ENCODE measurements at regions not wholly inside any gene's neighbourhood (a gene's known extent, or its start where the extent isn't known, plus 50 kb on each side); places are given as distances from the start of the nearest gene placed in this dataset.
"Not testable (repeated sequence)": the region's sequence is repeated elsewhere in the genome, so short reads cannot be mapped to it uniquely, and the experiment has no call there.

DNA sequence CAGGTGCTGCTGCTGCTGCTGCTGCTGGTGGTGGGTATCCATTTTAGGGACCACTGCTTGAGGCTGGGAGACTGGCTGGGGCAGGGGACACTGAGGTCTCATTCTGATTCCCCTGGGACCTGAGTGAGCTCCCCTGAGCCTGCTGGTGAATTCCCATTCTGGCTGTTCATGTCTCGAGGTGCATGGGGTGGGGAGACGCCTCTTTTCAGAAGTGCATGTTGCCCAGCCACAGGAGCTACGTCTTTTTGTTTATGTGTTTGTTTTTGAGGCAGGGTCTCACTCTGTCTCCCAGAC, 133.4 kb downstream of the RHOU start:
- DNase-seq (ENCODE audit: low spot score): no peak

DNA sequence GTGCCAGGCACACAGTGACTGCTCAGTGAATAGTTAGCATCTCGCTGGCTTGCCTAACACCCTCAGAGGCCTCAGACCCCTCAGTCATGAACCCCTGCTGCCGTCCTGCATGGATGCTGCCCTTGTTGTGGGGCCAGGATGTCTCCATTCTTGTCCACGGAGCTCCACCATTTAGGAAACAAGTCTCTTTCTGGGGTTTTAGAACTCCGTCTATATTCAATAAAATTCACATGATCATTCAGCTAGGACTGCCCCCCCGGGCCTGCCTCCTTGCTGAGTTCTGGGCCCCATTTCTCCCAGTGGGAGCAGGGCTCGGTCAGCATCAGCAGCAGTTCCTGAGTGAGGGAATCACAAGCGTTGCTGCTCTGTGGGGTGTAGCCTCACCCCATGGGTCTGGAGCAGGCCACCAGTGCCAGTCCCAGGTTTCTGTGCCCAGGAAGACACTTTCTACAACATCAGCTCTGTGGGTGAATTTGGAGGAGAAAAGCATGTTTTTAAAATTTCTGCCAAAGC, 134.1 kb downstream of the RHOU start:
- DNase-seq (ENCODE audit: low spot score): no peak

DNA sequence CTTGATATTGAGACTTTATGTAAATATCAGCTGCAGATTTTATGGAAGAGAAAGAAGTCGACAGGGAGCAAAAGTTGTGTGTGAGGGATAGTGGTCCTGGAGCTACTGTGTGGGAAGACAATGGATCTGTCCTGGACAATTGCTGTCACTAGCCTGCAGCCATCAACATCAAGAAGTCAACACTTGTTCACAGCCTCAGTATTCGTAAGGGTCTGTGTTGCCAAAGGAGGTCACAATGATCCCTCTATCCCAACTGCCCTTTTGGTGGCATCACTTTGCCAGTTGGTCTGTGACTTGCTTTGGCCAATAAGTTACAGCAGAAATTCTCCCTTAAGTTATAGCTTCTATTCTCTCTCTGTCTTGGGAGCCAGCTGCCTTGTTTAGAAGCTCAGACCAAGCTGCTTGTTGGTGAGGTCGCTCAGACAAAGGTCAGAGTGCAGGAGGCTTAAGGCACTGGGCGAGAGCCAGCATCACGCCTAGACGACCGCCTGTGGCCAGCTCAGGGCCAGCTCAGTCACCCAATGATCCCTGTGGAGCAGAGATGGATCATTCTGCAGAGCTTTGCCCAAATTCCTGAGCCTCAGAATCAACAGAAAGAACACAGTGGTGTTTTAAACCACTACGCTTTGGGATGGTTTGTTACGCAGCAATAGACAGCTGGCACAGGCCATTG, 134.9 kb downstream of the RHOU start:
- no peak for DNase-seq (ENCODE audit: low spot score)

DNA sequence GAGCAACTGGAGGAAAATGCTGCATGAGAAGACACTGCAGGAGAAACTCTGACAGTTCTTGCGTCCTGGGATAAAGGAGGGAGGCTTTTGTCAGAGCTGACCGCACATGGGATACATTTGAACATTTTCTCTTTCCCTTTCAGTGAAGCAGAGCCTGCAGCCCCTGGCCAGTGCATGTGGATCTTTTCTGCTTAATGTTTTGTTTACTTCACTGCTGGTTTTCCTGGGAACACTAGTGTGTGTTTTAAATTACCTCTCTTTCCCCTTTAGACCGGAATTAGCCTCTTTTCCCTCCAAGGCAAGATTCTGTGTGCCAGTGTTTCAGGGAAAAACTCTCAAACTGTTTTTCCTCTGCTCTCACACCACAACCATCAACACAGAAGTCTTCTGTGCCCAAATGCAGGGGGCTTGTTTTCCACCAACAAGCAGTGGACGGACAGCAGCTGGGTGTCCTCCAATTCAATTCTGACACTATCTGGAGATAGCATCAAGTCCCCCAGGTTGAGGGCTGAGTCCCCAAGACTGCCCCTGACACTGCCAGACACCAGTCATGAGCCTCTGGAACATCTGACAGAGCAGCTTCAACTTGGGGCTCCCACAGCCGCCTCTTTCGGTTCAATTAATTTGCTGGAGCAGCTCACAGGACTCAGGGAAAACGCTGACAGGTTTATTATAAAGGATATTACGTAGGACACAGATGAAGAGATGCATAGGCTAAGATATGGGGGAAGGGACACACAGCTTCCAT, 136.2 kb downstream of the RHOU start:
- DNase-seq (ENCODE audit: low spot score): no peak

DNA sequence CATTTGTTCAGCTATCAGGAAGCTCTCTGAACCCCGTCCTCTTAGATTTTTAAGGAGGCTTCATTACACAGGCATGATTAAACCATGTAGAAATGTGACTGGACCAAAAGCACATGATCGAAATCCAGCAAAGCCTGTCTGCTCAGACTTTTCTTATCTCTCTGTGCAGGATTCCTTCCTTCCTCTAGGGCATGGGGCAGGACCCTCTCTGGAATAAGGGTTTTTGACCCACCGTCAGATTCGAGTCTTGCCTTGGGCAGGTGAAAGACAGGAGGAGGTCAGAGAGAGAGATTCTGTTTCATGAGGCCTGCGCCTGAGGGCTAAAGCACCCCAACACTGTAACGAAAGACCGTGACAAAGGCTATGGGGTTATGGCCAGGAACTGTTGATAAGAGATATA, 136.8 kb downstream of the RHOU start:
- no peak for DNase-seq (ENCODE audit: low spot score)

DNA sequence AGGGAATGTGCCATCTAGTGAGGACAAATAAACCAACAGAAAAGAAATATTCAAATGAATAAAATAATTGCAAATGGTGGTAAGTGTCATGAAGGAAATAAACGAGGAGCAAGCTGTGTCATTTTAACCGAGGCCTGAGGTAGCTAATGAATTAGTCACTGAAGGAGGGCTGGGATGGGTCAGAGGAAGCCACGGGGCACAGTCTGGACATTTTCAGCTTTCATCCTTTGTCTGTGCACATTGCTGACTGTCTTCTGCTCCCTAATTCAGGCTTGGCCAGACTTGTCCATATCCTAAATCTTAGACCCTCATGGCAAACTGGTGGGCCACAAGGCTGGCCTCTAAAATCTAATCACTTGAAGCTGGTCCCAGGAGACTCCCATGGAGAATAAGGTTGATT, 138.4 kb downstream of the RHOU start:
- DNase-seq (ENCODE audit: low spot score): no peak

DNA sequence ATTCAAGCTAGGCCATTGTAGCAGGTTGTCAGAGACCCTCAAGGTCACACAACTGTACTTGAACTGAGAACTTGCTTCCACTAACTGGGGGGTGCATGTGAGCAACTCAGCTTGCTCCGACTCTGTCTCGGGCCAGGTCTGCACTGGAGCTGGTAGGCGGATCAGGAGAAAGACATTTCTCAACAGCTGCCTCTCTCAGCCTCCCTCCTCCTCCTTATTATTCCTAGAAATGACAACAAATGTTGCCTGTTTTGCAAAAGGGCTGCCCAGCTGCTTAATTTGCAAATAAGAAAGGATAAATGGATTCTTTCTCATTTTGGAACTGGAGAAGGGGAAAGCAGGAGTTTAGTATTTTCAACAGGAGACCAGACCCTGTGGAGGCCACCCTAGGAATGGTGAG, 140.5 kb downstream of the RHOU start:
- DNase-seq (ENCODE audit: low spot score): no peak

DNA sequence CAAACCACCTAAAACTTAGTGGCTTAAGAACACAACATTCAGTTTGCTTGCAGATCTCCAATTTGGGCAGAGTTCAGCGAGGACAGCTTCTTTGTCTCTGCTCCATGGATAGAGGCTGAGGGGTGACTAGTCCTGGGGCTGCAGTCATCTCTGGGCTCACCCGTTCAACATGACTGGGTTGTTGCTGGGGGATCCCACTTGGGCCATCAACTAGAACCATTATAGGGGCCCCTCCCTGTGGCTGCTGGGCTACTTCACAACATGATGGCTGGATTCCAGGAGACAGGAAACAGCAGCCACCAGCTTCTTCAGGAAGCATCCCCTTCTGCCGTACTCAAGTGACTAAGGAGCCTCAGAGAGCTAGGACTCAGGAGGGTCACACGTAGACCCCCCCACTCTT, 140.9 kb downstream of the RHOU start:
- DNase-seq (ENCODE audit: low spot score): no peak

DNA sequence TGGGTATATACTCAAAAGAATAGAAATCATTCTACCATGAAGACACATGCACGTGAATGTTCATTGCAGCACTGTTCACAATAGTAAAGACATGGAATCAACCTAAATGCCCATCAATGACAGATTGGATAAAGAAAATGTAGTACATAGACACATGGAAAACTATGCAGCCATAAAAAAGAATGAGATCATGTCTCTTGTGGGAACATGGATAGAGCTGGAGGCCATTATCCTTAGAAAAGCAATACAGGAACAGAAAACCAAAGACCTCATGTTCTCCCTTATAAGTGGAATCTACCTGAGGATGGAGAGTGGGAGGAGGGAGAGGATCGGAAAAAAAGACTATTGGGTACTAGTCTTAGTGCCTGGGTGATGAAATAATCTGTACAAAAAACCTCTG, 143.9 kb downstream of the RHOU start:
- no peak for DNase-seq (ENCODE audit: low spot score)

DNA sequence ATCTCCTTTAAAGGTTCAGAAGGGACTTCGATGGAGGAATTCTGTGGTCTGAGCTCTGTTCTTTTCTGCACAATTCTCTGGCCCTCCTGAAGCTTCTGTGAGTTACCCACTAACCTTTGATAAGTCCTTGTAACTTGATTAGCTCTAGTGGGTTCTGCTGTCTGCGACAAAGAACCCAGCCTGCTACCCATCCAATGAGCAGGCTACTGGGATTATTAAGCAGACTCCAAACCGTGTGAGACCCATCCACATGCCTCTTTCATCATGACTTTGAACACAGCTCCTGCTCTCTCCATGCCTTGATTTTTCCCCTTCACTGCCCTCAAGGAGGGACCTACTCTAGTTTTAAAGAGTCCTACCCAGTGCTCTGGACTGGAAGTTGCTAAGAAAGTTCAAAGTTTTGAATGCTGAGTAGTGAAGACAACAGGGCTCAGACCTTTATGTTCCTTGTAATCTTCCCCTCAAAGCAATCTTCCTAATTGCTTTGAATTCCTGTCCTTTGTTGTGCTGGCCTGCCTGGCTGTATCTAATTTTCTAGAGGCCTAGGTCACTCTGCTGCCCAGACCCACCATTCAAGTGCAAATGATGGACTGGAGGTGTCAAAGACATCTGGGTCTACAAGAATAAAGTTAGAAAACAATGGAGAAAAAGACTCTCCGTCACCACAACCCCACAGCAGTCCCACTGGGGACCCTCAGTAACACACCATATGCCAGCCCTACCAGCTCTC, 146.9 kb downstream of the RHOU start:
- DNase-seq (ENCODE audit: low spot score): no peak

DNA sequence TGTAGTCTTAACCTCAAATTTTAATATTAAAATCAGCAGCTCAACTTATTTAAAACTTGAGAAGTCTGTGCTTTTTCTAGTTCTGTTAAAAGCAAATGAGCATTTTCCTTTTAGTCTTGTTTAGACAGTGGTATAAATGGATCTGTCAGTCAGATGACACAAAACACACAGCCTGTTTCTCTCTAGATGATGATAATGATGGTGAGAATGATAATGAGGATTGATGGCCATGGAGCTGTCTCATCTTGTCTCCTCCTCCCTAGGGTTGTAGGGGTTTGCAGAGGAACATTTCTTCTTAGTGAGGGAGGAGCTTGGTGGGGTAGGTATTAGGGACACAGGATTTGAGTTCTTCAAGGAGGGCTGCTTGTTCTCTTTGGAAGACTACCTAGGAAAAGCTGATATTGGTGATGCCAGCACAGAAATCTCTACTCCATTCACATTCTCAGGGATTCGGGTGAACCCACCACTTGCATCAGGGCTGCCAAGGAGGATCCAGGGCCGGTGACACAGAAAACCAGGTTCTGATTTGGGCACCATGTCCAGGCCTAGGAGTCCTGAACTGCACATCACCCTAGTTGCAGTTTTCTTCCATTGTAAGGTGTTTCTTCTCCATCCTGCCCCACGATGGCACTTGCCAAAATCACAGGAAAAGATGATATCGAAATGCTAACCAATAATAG, 147.6 kb downstream of the RHOU start:
- DNase-seq (ENCODE audit: low spot score): no peak

DNA sequence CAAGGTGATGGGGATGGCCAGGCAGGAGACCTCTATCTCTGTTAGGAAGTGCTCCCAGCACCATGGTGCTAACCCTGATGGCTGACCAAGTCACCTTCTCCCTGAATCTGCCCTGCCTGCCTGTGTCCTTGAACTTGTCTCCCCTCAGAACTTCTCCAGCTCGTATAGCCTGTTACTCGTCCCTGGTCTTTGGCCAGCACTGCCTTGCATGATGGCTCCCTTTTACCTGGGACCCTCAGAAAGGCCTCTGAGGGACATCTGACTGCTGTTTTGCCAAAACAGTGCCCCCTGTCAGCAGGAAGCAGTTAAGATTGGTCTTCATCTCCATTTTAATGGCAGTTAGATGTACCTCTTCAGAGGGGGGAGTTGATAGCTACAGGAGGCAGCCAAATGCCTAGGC, 148.3 kb downstream of the RHOU start:
- no peak for DNase-seq (ENCODE audit: low spot score)

DNA sequence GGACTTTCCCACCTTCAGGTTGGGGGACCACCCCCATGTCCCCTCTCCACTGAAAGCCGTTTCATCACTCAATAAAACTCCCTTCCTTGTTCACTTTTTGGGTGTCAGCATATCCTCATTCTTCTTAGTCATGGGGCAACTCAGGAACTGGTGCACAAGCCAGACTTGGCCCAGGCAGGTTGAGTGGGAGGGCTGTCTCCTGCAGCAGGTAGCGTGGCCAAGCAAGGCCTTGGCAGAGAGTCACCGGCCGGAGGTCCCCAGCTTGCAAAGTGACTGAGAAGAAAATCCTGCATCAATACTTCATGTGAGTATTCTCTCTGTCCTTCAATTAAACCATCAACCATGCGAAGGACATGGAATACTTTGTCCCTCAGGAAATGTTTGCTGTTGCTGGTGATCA, 148.9 kb downstream of the RHOU start:
- no peak for DNase-seq (ENCODE audit: low spot score)

DNA sequence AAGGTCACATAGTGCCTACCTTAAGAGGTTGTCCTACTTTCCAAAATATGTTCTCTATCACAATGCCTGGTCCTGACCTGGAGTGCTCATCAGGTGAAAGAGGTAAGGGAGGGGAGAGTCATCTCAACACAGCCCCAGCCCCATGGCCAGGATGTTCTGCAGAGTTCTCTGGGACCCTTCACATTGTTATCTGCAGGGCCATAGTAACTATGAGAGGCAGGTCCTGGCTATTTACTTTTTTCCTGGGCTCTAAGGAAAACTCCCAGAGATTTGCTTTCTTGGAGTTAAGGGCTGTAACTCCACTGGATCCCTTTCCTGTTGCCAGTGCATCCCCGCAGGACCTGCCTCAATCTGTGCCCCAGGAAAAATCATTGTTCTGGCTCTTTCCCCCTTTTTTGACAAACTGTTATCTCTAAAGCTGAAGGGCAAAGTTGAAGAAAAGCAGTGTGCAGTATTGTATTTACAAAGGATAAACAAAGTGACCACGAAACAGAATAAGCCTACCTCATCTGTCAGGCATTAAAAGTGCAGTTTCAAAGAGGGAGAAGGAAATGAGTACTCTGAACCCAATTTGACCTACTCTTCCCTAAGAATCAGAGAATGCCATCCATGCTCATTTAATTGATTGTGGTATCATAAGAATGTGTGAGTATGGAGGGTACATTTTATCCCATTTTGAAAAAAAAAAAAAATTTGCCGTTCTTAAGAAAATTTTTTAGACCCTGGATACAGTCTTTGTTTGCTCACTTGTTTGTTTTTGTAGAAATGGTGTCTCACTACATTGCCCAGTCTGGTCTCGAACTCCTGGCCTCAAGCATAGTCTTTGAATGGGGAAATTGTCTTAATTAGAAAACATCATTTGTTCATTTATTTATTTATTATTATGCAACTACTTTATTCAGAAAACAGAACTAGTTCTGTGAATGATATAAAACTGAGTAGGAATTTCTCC, 149.6 kb downstream of the RHOU start:
- no peak for DNase-seq (ENCODE audit: low spot score)

DNA sequence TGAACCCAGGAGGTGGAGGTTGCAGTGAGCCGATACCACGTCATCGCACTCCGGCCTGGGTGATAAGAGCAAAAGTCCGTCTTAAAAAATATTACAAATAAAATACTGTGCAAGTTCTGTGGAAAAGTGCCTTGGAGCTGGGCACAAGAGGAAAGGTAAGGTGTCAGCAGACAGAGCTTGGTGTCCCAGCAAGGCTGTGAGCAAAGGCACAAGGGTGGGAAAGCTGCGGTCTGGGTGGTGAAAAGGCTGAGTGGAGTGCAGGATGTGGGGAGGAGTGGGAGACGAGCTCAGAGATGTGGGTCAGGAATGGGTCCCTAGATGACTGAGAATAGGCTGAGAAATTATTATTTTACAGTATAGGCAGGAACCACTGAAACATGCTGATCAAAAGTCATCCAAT, 150.6 kb downstream of the RHOU start:
- no peak for DNase-seq (ENCODE audit: low spot score)

DNA sequence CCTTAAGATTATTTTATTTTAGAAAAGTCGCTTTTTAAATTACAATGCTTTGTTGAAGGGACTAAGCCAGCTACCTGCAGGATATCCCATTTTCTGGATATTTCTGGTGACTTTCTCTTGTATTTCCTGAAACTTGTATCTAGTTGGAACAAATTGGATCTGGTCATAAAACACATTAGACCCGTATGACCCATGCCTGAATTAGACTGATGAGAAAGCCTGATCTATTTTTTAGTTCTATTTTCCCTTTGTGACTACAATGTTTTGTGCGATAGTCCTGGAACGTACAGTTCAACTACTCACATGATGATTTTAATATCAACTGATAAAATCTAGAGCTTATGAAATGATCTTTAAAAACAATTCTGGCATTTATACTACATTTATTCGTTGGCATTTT, 151.8 kb downstream of the RHOU start:
- DNase-seq (ENCODE audit: low spot score): no peak

DNA sequence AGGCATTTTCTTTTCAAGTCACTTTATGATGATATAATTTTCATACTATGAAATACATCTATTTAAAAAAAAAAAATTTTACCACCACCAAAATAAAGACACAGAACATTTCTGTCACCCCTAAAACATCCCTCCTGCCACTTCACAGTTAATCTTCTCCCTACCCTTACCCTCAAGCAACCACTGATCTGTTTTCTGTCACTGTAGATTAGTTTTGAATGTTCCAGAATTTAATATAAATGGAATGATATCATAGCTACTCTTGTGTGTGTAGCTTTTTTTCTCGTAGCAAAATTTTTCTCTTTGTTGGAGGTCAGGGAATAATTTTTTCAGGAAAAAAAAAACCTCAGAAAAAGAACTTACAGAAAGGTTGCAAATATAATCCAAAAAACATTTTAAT, 152.7 kb downstream of the RHOU start:
- DNase-seq (ENCODE audit: low spot score): no peak

DNA sequence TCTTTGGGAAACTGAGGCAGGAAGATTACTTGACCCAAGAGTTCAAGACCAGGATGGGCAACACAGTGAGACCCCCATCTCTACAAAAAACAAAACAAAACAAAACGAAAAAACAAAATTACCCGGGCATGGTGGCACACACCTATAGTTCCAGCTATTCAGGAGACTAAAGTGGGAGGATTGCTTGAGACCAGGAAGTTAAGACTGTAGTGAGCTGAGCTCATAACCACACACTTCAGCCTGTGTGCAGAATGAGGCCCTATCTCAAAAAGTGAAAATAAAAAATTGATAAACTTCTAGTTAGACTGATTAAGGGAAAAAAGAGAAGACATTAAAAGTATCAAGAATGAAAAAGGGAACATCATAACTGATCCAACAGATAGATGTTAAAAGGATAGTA, 154.0 kb downstream of the RHOU start:
- no peak for DNase-seq (ENCODE audit: low spot score)

DNA sequence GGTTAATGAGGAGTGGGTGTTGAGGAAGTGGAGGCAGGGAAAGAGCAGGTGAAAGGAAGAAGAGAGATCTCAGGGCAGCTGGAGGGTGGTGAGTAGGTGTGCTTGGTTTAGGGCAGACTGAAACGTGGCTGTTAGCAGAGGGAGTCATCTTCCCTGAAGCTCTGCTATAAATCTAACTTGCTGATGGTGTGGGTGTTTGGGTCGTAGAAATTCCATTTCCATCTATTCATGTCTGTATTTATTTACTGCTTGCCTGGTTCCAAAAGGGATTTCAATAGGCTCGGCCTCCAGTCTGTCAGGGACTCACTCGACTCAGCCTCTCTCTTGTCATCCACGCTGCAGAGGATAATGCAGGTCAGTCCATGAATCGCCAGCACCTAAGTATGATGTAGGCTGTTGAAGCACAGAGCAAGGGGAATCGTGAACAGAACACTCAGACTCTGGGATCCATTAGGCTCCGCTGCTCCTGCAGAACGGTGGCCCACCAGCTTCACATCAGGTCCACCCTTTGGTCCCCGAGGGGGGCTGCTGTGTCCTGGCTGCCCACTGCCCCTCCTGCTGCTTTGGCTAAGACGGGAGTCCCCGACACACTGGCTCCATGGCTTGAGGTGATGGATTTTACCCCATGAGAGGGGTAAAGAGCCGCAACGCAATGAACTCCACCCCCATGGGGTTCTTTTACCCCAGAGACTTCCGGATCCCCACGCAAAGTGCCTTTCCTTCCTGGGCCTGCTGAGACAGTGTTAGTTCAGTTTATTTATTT, 156.2 kb downstream of the RHOU start:
- no peak for DNase-seq (ENCODE audit: low spot score)

DNA sequence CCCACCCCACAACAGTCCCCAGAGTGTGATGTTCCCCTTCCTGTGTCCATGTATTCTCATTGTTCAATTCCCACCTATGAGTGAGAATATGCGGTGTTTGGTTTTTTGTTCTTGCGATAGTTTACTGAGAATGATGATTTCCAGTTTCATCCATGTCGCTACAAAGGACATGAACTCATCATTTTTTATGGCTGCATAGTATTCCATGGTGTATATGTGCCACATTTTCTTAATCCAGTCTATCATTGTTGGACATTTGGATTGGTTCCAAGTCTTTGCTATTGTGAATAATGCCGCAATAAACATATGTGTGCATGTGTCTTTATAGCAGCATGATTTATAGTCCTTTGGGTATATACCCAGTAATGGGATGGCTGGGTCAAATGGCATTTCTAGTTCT, 156.9 kb downstream of the RHOU start:
- not testable (repeated sequence) for DNase-seq (ENCODE audit: low spot score)

Measured in mucosa of gallbladder (tissue), 1 donor.